22Rv1 (cell line): ENCODE measurements at regions not wholly inside any gene's neighbourhood (a gene's known extent, or its start where the extent isn't known, plus 50 kb on each side); places are given as distances from the start of the nearest gene placed in this dataset.

ENCODE experiments used
- ZFX ChIP-seq: fragments of 450-650 bp; IDR thresholded peaks from 2 replicates; pipeline ENCODE4 v1.6.1; 2017; ENCODE audit warnings: antibody characterized with exemption, borderline replicate concordance
- TF ChIP-seq, protein P1 (sequence below): fragments of 450-650 bp; IDR thresholded peaks from 2 replicates; pipeline ENCODE4 v1.5.1; 2017; ENCODE audit warnings: mild to moderate bottlenecking

DNA sequence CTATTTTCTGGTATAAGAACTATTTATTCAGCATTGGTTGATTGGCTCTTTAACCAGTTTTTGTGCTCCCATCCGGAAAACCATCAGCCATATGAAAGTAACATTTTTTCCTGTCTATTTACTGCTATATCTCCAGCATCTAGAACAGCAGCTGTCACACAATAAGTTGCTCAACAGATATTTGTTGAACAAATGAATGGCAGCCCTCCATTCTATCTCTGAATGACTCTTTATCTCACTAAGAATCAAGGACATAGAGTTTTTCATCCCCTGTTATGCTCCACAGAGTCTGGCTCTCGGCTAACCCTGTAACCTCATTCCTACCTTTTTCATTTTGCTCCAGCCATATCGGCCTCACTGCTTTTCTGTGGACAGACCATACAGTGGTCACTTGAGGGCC, 145.5 kb downstream of the SLITRK6 start:
- TF ChIP-seq, protein P1, sequence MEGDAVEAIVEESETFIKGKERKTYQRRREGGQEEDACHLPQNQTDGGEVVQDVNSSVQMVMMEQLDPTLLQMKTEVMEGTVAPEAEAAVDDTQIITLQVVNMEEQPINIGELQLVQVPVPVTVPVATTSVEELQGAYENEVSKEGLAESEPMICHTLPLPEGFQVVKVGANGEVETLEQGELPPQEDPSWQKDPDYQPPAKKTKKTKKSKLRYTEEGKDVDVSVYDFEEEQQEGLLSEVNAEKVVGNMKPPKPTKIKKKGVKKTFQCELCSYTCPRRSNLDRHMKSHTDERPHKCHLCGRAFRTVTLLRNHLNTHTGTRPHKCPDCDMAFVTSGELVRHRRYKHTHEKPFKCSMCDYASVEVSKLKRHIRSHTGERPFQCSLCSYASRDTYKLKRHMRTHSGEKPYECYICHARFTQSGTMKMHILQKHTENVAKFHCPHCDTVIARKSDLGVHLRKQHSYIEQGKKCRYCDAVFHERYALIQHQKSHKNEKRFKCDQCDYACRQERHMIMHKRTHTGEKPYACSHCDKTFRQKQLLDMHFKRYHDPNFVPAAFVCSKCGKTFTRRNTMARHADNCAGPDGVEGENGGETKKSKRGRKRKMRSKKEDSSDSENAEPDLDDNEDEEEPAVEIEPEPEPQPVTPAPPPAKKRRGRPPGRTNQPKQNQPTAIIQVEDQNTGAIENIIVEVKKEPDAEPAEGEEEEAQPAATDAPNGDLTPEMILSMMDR = no peak
- TF ChIP-seq ZFX = no peak
